Fibroblast of lung (primary cell): ENCODE measurements at regions not wholly inside any gene's neighbourhood (a gene's known extent, or its start where the extent isn't known, plus 50 kb on each side); places are given as distances from the start of the nearest gene placed in this dataset.

Experiments used
- DNase-seq, 2 donors: peaks; one replicate each; pipeline versions ENCODE4 v3.0.0 to v3.0.0-alpha.2; 2010; ENCODE audit warnings: low read depth in 2 of 2
- H2AFZ ChIP-seq: 2 replicates; pipeline ENCODE4 v1.5.1; 2012; ENCODE audit warnings: low read length, control low read depth, inconsistent platforms
- H3K27ac ChIP-seq: 2 replicates; pipeline ENCODE4 v1.5.1; 2011; ENCODE audit warnings: low read length, control low read depth; ENCODE audit not compliant: insufficient read depth
- H3K27me3 ChIP-seq: 2 replicates; pipeline ENCODE4 v1.5.1; 2011; ENCODE audit warnings: mild to moderate bottlenecking, low read length; ENCODE audit not compliant: control insufficient read depth, insufficient read depth
- H3K36me3 ChIP-seq: 2 replicates; pipeline ENCODE4 v1.5.1; 2011; ENCODE audit warnings: low read length; ENCODE audit not compliant: control insufficient read depth, insufficient read depth
- H3K4me1 ChIP-seq: 2 replicates; pipeline ENCODE4 v1.5.1; 2011; ENCODE audit warnings: low read length; ENCODE audit not compliant: control insufficient read depth, insufficient read depth; ENCODE audit errors: extremely low read depth
- H3K4me2 ChIP-seq: 2 replicates; pipeline ENCODE4 v1.5.1; 2011; ENCODE audit warnings: low read length, control low read depth; ENCODE audit not compliant: insufficient read depth; ENCODE audit errors: extremely low read depth
- H3K4me3 ChIP-seq, 4 experiments: fragments of 200-600 bp in 1 of 4; sonication (generic) in 1 of 4; replicated peaks in 1 of 4; 2 replicates each; pipeline ENCODE4 v1.5.1; 2011 to 2016; ENCODE audit warnings: low read length in 4 of 4, low read depth in 3 of 4, mild to moderate bottlenecking in 3 of 4, control low read depth in 2 of 4, inconsistent platforms in 1 of 4, mixed read lengths in 1 of 4; ENCODE audit not compliant: insufficient read depth in 1 of 4; ENCODE audit errors: control extremely low read depth in 1 of 4
- H3K79me2 ChIP-seq: 2 replicates; pipeline ENCODE4 v1.5.1; 2012; ENCODE audit warnings: mild to moderate bottlenecking, low read length, inconsistent platforms; ENCODE audit not compliant: control insufficient read depth, insufficient read depth
- H3K9ac ChIP-seq: 2 replicates; pipeline ENCODE4 v1.5.1; 2011; ENCODE audit warnings: mild to moderate bottlenecking, low read length, control low read depth; ENCODE audit not compliant: insufficient read depth
- H3K9me3 ChIP-seq: 2 replicates; pipeline ENCODE4 v1.5.1; 2012; ENCODE audit warnings: low read depth, low read length; ENCODE audit not compliant: control insufficient read depth, insufficient read depth
- H4K20me1 ChIP-seq: 2 replicates; pipeline ENCODE4 v1.5.1; 2011; ENCODE audit warnings: low read length; ENCODE audit not compliant: control insufficient read depth, insufficient read depth; ENCODE audit errors: extremely low read depth
- CTCF ChIP-seq, 2 donors: IDR thresholded peaks in 1 of 2; conservative IDR thresholded peaks in 1 of 2; 1 replicate in 1 of 2; 2 replicates in 1 of 2; pipeline ENCODE4 v1.5.1; 2011 to 2012; ENCODE audit warnings: low read length in 2 of 2, control low read depth in 1 of 2, inconsistent platforms in 1 of 2, low read depth in 1 of 2, mild to moderate bottlenecking in 1 of 2
- EZH2 ChIP-seq: IDR thresholded peaks from 2 replicates; pipeline ENCODE4 v1.5.1; 2012; ENCODE audit warnings: low read length, control low read depth, mild to moderate bottlenecking; ENCODE audit errors: missing control alignments

- Histone ChIP-seq H3K9me3 (no peaks in the 10 kb centered on the region), H3K79me2 (no peaks in the 10 kb centered on the region), H3K4me1 (no peaks in the 10 kb centered on the region), H3K9ac (no peak overlapping the region), H3K27me3 (no peaks in the 10 kb centered on the region), H3K36me3 (no peaks in the 10 kb centered on the region), H4K20me1 (no peaks in the 10 kb centered on the region), H3K4me2 (no peak overlapping the region), H3K27ac (no peak overlapping the region), H3K4me3 (no peak overlapping the region), H2AFZ (no peak overlapping the region)
- no peak for TF ChIP-seq EZH2
- no peak for TF ChIP-seq CTCF (conservative IDR thresholded peaks at IDR 0.05 in 1 of 2, IDR thresholded peaks at IDR 0.05 in 1 of 2; ENCODE audit: low read depth in 1 of 2, low read length in 2 of 2)
- DNase-seq, result no peak
Observed at GRCh38 chr14:98944989-98945388, 327.0 kb downstream of the BCL11B start.

- Histone ChIP-seq H2AFZ (no peak overlapping the region), H4K20me1 (no peaks in the 10 kb centered on the region), H3K79me2 (no peaks in the 10 kb centered on the region), H3K4me2 (no peak overlapping the region), H3K36me3 (no peaks in the 10 kb centered on the region), H3K9me3 (no peaks in the 10 kb centered on the region), H3K27ac (no peak overlapping the region), H3K4me1 (no peaks in the 10 kb centered on the region), H3K4me3 (no peak overlapping the region), H3K9ac (no peak overlapping the region), H3K27me3 (no peaks in the 10 kb centered on the region)
- DNase-seq, result no peak
- TF ChIP-seq EZH2 (no peak), CTCF (conservative IDR thresholded peaks at IDR 0.05 in 1 of 2, IDR thresholded peaks at IDR 0.05 in 1 of 2; ENCODE audit: low read depth in 1 of 2, low read length in 2 of 2) (no peak)
Observed at GRCh38 chr14:98945611-98946570, 326.1 kb downstream of the BCL11B start.

GRCh38 chr14:98946940-98947339 lies 325.1 kb downstream of the BCL11B start:
- H3K9me3 ChIP-seq, result no peaks in the 10 kb centered on the region
- H2AFZ ChIP-seq, result no peak overlapping the region
- H3K36me3 ChIP-seq, result no peaks in the 10 kb centered on the region
- H3K9ac ChIP-seq, result no peak overlapping the region
- no peak overlapping the region for H3K27ac ChIP-seq
- no peak overlapping the region for H3K4me3 ChIP-seq
- peak; percentile 16 to 46 for DNase-seq
- no peaks in the 10 kb centered on the region for H4K20me1 ChIP-seq
- no peaks in the 10 kb centered on the region for H3K79me2 ChIP-seq
- no peak overlapping the region for H3K4me2 ChIP-seq
- TF ChIP-seq EZH2 (no peak), CTCF (conservative IDR thresholded peaks at IDR 0.05 in 1 of 2, IDR thresholded peaks at IDR 0.05 in 1 of 2; ENCODE audit: low read depth in 1 of 2, low read length in 2 of 2) (no peak)
- H3K27me3 ChIP-seq, result no peaks in the 10 kb centered on the region
- no peaks in the 10 kb centered on the region for H3K4me1 ChIP-seq
